GM06990 (cell line): ENCODE measurements at regions not wholly inside any gene's neighbourhood (a gene's known extent, or its start where the extent isn't known, plus 50 kb on each side); places are given as distances from the start of the nearest gene placed in this dataset.

Source experiments
- DNase-seq: peaks from one replicate; pipeline ENCODE4 v3.0.0-alpha.2; 2011; ENCODE audit not compliant: insufficient read length; ENCODE audit errors: extremely low read depth
- H3K27me3 ChIP-seq: replicated peaks from 2 replicates; pipeline ENCODE4 v1.6.0; 2011; ENCODE audit warnings: low read length; ENCODE audit not compliant: control insufficient read depth, insufficient read depth
- H3K36me3 ChIP-seq: 2 replicates; pipeline ENCODE4 v1.5.1; 2011; ENCODE audit warnings: low read length; ENCODE audit not compliant: control insufficient read depth, insufficient read depth
- H3K4me3 ChIP-seq: replicated peaks from 2 replicates; pipeline ENCODE4 v1.5.1; 2011; ENCODE audit warnings: low read depth, mild to moderate bottlenecking, control low read depth, low read length
- TF ChIP-seq, protein P1 (sequence below): IDR thresholded peaks from 2 replicates; pipeline ENCODE4 v1.5.1; 2011; ENCODE audit warnings: low read length, control low read depth, mild to moderate bottlenecking, inconsistent platforms; ENCODE audit not compliant: insufficient read depth, poor library complexity, severe bottlenecking

DNA sequence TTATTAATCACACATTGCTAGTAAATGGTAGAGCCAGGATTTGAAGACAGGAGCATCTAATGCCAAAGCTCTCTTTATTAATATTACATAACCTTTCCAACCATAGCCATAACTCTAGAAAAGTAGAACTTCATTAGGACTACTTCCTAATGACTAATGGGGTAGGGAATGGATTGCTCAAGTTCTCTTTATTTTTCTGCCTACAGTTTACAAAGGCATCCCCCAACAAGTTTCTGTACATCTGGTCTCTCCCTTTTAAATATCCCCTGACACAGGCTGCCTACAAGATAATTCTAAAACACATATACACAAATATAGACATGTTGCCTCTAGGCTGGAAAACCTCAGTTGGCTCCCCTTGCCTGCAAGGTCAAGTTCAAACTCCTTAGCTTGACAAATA lies 534.9 kb downstream of the SOX6 start:
- no peak overlapping the region for H3K4me3 ChIP-seq
- no peaks in the 10 kb centered on the region; the same call in 1 of the 2 replicates for H3K27me3 ChIP-seq
- no peaks in the 10 kb centered on the region for H3K36me3 ChIP-seq
- TF ChIP-seq, protein P1, sequence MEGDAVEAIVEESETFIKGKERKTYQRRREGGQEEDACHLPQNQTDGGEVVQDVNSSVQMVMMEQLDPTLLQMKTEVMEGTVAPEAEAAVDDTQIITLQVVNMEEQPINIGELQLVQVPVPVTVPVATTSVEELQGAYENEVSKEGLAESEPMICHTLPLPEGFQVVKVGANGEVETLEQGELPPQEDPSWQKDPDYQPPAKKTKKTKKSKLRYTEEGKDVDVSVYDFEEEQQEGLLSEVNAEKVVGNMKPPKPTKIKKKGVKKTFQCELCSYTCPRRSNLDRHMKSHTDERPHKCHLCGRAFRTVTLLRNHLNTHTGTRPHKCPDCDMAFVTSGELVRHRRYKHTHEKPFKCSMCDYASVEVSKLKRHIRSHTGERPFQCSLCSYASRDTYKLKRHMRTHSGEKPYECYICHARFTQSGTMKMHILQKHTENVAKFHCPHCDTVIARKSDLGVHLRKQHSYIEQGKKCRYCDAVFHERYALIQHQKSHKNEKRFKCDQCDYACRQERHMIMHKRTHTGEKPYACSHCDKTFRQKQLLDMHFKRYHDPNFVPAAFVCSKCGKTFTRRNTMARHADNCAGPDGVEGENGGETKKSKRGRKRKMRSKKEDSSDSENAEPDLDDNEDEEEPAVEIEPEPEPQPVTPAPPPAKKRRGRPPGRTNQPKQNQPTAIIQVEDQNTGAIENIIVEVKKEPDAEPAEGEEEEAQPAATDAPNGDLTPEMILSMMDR = no peak
- no peak for DNase-seq

DNA sequence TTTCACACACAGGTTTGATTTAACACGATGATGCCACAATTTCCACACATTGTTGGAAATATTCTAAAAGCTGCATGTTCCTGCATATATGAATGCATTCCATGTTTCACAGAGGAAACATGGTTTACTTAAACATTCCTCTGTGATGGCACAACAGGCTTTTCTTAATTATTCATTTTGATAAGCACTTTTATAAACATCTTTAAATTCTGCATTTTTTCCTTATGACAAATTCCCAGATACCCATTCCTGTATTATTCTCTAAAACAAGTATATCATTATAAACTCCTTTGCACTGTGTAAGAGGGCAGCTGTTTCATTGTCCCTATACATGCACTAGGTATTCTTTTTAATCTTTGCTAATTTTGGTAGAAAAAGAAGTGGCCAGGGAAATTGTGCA lies 532.3 kb downstream of the SOX6 start:
- DNase-seq = no peak
- no peaks in the 10 kb centered on the region for H3K36me3 ChIP-seq

DNA sequence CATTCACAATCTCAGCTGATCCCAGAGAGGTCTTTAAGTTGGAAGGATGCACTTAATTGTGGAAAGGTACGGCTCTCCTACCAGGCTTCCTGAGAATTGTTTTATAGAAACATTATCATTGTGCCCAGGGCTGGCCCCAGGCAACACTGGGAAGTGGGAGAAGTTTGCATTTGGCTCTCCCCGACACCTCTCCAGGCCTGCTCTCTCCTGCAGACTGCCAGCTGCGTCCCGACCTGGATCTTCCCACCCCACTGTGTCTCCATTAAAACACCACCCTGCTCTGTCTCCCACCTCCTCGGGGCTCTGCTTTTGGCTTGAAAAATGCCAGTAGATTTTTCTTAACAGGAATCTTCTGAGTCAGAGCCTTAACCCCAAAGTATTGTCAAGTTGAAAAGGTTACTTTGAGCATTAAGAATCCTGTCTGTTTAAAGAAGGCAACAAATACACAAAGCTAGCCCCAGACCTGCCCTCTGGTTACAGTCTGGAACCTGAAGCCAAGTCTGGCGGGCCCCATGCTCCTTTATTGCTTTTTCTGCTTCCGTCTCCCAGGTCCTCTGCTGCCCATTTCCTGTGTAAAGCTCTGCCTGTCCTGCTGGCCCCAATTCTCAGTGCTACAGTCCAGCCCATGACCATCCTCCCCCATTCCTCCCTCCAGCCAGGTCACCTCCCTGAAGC lies 530.2 kb downstream of the SOX6 start:
- Histone ChIP-seq H3K4me3 (no peak overlapping the region), H3K27me3 (no peaks in the 10 kb centered on the region; the same call in 1 of the 2 replicates), H3K36me3 (no peaks in the 10 kb centered on the region)
- no peak for DNase-seq
- TF ChIP-seq, protein P1 = no peak

More for the DNA sequence above, 532.3 kb downstream of the SOX6 start:
- no peaks in the 10 kb centered on the region; the same call in 1 of the 2 replicates for H3K27me3 ChIP-seq
- no peak overlapping the region for H3K4me3 ChIP-seq
- TF ChIP-seq, protein P1 = no peak

DNA sequence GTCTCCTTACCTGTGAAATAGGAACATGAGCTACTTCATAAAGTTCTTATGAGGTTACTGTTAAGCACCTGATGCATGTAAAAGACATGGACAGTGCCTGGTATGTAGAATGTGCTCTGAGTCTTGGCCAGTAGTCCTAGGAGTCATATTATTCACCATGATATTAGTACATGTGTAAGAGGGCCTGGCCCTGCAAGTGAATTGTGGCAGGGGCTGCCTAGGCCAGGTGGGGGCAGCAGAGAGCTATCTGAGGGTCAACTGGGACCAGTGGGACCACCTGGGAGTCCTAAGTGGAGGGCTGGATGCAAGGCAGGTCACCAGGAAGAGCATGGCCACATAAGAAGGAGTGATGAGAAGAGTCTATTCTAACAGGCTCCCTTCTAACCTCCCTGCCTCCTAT lies 529.5 kb downstream of the SOX6 start:
- Histone ChIP-seq H3K4me3 (no peak overlapping the region), H3K27me3 (no peaks in the 10 kb centered on the region; the same call in 1 of the 2 replicates), H3K36me3 (no peaks in the 10 kb centered on the region)
- TF ChIP-seq, protein P1 = peak; percentile 69
- no peak for DNase-seq

DNA sequence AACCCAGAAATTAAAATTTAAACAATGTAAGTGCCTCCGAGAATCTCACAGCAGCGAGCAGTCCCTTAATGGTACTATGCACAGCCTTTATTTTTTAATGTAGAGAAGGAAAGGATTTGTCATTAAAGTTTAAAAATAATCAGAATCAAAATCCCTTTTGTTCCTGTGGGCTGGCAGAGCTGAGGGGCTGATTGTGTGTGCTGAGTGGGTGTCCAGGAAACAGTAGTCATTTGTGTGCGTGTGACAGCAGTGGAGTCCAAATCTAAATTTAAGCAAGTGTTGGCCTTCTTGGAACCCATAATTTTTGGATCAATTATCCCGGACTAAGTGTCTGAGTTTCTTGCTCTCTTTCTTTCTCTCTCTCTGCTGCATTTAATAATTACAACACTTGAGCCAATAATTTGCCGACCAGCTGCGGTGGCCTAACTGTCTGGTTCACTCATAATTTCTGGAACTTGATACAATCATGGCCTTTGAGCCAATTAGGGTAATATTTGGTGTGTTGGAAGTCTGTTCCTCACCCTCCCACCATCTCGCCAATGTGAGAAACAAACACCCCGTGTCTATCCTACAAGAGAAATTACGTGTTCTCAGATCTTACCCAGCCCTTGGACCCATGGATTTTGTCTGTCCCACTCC lies 528.0 kb downstream of the SOX6 start:
- TF ChIP-seq, protein P1 = no peak
- H3K27me3 ChIP-seq = no peaks in the 10 kb centered on the region; the same call in 1 of the 2 replicates
- DNase-seq = no peak
- no peak overlapping the region for H3K4me3 ChIP-seq
- H3K36me3 ChIP-seq = no peaks in the 10 kb centered on the region

DNA sequence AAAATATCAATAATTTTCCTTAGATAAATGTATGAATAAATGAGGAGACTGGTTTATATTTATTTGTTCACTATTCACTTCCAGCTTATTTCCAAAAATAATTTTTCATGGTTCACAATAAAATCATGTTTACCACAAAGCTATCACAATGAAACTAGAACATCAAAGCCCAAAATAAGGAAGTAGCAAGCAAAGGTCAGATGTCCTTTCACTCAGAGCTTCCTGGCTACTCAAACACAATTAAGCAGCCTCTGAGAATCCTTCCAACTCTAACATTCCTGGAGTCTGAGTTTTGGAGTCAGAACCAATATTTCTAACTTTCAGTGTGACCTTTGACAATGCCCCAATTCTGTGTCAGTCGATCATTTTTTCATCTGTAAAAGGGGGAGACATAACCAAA lies 527.0 kb downstream of the SOX6 start:
- Histone ChIP-seq H3K27me3 (no peaks in the 10 kb centered on the region; the same call in 1 of the 2 replicates), H3K4me3 (no peak overlapping the region), H3K36me3 (no peaks in the 10 kb centered on the region)
- TF ChIP-seq, protein P1 = no peak
- DNase-seq = no peak
